Vagina (tissue), 2 donors: ENCODE measurements at regions not wholly inside any gene's neighbourhood (a gene's known extent, or its start where the extent isn't known, plus 50 kb on each side); places are given as distances from the start of the nearest gene placed in this dataset.

Source experiments
- CTCF ChIP-seq, 3 experiments: fragments of 450-650 bp in 2 of 3; fragments of 200-600 bp in 1 of 3; sonication (generic) in 1 of 3; IDR thresholded peaks; one replicate each; pipeline ENCODE4 v1.5.1; 2017 to 2019; ENCODE audit warnings: antibody characterized with exemption in 3 of 3, mild to moderate bottlenecking in 2 of 3, moderate library complexity in 2 of 3
- POLR2A ChIP-seq, 2 donors: fragments of 450-650 bp; IDR thresholded peaks; one replicate each; pipeline ENCODE4 v1.6.1; 2017; ENCODE audit warnings: antibody characterized with exemption in 2 of 2, mild to moderate bottlenecking in 2 of 2, moderate library complexity in 2 of 2

DNA sequence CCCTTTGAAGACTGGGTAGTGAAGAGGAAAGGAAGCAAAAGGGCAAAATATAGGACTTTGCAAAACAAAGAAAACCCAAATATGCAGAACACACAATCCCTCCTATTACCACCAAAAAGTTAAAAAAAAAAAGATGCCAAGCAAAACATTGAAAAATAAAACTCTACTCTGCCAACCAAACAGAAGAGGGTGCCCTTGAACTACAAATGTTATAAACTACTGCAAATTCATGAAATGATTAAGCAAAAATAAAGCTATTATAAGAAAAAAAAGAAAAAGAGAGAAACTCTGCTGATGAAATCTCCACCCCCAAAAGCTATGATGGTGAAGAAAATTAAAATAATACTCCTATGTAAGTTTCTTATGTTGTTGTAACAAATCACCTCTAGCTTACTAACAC, 168.5 kb upstream of the STK26 start:
- TF ChIP-seq CTCF (IDR thresholded peaks at IDR 0.05) (no peak), POLR2A (IDR thresholded peaks at IDR 0.05) (no peak)
